ENCODE measurements at regions not wholly inside any gene's neighbourhood (a gene's known extent, or its start where the extent isn't known, plus 50 kb on each side); places are given as distances from the start of the nearest gene placed in this dataset.

DNA sequence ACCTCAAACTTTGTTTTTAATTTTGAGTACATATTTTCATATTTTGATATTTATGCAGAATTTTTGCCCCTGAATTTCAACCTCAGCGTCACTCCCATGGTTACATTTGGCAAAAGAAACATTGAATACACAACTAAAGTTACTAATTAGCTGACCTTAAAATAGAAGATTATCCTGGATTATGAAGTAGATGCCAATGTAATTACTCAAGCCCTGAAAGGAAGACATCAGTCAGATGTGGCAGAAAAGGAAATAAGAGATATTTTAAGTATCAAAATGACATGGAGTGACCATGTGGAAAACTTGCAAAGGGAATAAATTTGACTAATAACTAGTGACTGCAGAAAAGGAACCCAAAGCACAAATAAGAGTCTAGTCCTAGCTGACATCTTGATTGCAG lies 701.3 kb upstream of the KCND2 start:
- TF ChIP-seq CTCF (IDR thresholded peaks at IDR 0.05; ENCODE audit: poor library complexity, severe bottlenecking) (no peak), POLR2AphosphoS5 (IDR thresholded peaks at IDR 0.05) (no peak), EP300 (conservative IDR thresholded peaks at IDR 0.05; ENCODE audit: poor library complexity, severe bottlenecking) (no peak), EZH2 (IDR thresholded peaks at IDR 0.05; ENCODE audit: borderline replicate concordance, insufficient read depth, low read length, poor library complexity, severe bottlenecking) (no peak), SMC3 (conservative IDR thresholded peaks at IDR 0.05; ENCODE audit: poor library complexity) (no peak), TAF1 (IDR thresholded peaks at IDR 0.05; ENCODE audit: low read depth) (no peak)

All from neural cell (in vitro differentiated cells).